Stimulated activated CD4-positive, alpha-beta T cell treated with anti-CD3 and anti-CD28 coated beads, Interleukin-2, amount 100 ng/mL, for 24 hours (primary cell): ENCODE measurements at regions not wholly inside any gene's neighbourhood (a gene's known extent, or its start where the extent isn't known, plus 50 kb on each side); places are given as distances from the start of the nearest gene placed in this dataset.
"Not testable (repeated sequence)": the region's sequence is repeated elsewhere in the genome, so short reads cannot be mapped to it uniquely, and the experiment has no call there.

Source experiments
- DNase-seq, 2 donors: peaks; one replicate each; pipeline ENCODE4 v3.0.0-alpha.2; 2020

GRCh38 chr7:81268551-81268950 is 349.7 kb upstream of the SEMA3C start:
- DNase-seq = no peak

DNA sequence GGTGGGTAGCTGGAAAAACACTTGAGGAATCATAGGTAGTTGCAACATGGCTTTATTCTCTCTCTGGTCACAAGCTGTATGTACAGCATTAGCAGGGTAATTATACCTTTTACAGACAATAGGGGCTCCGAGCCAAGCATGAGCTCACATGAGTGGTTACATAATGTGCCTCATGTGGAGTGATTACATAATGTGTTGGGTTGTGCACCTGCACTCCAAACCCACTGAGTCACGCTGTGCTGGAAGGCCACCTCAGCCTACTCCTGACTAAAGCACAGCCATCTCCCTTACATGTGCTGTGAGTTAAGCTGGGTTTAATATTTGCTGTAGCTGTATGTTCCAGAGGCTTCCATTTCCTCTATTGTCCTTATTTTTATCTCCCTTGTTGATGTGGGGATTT is 348.7 kb upstream of the SEMA3C start:
- DNase-seq = no peak

- DNase-seq = no peak
Measured at GRCh38 chr7:81264116-81264515, 345.3 kb upstream of the SEMA3C start.

- DNase-seq = no peak
Measured at GRCh38 chr7:81260152-81260551, 341.3 kb upstream of the SEMA3C start.

DNA sequence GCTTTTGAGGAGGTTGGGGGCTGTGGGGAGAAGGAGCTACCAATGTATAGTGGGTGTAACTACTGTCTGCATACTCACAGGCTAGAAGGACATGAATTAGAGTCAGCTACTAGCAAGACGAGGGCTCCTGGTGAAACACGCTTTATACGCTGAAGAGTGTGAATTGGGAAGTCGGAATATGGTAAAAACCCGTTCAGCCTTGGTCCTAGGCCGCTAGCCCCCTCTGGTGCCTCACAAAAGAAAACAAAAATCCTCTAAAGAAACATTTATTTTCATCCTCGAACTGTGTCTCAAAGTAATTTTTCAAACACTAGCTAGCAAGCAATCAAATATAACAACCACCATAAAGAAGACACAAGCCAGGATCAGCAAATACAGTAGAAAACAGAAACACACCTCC is 338.1 kb upstream of the SEMA3C start:
- DNase-seq = no peak

- DNase-seq = no peak
Measured at GRCh38 chr7:81248420-81248819, 329.6 kb upstream of the SEMA3C start.

- not testable (repeated sequence) for DNase-seq
Measured at GRCh38 chr7:81247364-81247763, 328.5 kb upstream of the SEMA3C start.

- DNase-seq = no peak
Measured at GRCh38 chr7:81245353-81245752, 326.5 kb upstream of the SEMA3C start.

- DNase-seq = no peak
Measured at GRCh38 chr7:81244224-81244623, 325.4 kb upstream of the SEMA3C start.

- no peak for DNase-seq
Measured at GRCh38 chr7:81236560-81236959, 317.7 kb upstream of the SEMA3C start.

- DNase-seq = no peak
Measured at GRCh38 chr7:81235997-81236396, 317.1 kb upstream of the SEMA3C start.

DNA sequence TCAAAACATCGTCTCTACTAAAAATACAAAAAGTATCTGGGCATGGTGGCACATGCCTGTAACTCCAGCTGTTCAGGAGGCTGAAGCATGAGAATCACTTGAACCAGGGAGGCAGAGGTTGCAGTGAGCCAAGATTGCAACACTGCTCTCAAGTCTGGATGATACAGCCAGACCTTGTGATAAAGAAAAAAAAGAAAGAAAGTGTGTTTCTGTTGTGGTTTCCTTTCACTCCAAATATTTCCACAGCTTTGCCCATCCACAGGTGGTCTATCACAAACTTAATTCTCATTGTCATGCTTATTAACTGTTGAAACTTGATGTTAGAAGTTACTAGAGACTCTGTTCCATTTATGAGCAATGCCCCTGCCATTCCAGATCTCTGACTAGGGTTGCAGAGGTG is 316.0 kb upstream of the SEMA3C start:
- no peak for DNase-seq

DNA sequence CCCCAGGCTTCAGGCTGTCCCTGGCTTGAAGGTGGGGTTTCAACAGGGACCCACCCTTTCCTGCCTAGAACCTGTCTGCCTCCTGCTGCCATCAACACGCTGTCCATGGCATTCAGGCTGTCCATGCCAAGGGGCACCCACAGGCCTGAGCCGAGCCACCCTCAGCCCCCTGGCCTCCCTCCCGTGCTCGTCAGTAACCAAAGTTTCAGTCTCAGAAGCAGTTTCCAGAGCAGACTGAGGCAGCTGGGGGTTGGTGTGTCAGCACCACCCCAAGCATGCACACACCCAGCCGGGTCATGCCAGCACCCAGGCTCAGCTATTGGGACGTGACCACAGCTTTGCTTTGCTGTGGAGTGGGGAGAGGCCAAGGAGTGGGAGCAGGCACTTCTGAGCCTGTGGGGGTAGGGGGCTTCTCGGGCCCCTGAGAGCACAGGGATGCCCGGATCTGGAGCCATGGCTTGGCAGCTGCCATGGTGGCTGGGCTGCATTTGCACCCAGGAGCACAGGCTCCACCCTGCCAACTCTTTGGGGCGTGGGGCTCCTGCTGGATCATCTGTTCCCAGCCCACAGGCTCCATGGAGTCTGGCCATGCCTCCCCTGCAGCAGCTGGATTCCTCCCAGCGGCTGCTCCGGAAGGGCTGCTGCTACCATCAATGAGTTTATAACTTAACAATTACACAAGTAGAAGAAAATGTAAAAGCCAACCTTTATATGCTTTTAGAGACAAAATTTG is 314.5 kb upstream of the SEMA3C start:
- DNase-seq = no peak

DNA sequence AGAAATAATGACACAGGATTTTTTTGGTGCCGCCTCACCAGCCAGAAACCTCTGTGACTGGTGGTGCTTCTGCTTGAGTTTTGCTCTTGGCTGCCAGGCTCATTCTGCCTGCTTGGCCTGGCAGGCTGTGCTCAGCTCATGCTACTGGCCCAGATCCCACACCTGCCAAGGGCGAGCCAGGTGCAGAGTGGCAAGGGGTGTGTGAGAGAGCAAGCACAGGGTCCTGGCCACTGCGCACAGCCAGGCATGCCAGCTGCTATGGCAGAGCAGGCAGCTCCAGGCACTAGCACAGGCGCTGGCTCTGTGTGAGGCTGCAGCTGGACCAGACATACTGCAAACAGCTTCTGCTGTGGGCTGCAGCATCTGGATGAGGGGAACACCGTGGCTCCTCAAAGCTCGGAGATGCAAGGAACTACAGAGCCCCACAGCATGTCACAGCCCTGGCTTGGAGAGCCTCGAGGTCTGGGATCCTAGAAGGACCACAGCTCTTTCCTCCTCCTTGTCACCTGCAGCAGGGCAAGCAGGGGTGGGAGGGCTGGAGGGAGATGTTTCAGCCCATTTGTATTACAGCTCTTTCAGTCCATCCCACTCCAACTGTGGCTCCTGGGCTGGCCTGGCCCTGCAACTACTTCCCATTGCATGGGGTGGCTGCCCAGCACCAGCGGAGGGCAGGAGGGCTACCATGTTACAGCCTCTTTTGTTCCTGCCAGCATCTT is 313.4 kb upstream of the SEMA3C start:
- DNase-seq = no peak

- no peak for DNase-seq
Measured at GRCh38 chr7:81231301-81231838, 312.5 kb upstream of the SEMA3C start.

- no peak for DNase-seq
Measured at GRCh38 chr7:81226234-81226633, 307.4 kb upstream of the SEMA3C start.

- DNase-seq = not testable (repeated sequence)
Measured at GRCh38 chr7:81222692-81223091, 303.8 kb upstream of the SEMA3C start.

- no peak for DNase-seq
Measured at GRCh38 chr7:81221527-81222217, 302.8 kb upstream of the SEMA3C start.

- no peak for DNase-seq
Measured at GRCh38 chr7:81218480-81219106, 299.7 kb upstream of the SEMA3C start.

DNA sequence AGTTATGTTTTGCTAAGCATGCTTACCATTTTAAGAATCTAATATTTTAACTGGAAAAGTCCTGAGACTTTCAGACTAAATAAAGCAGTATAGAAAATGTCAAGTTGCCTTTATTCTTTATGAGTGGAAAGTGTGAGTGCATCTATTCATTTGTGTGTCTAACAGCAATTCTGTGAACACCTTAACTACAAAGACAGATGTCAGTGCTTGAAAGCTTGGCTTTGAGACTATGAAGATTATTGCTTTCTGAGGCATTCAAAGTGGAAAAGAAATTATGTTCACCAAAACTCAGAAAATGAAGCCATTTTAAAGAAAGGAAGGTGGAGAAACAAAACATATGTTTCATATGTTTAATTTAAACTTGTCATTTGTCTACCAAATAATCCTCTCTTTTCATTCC is 294.5 kb upstream of the SEMA3C start:
- DNase-seq = no peak

- no peak for DNase-seq
Measured at GRCh38 chr7:81211934-81212320, 293.1 kb upstream of the SEMA3C start.

- DNase-seq = no peak
Measured at GRCh38 chr7:81211204-81211933, 292.5 kb upstream of the SEMA3C start.
